ENCODE measurements at regions not wholly inside any gene's neighbourhood (a gene's known extent, or its start where the extent isn't known, plus 50 kb on each side); places are given as distances from the start of the nearest gene placed in this dataset.

GRCh38 chr20:50406610-50407136 lies 103.5 kb upstream of the PTPN1 start:
- Mint-ChIP-seq H3K4me3 (no peak overlapping the region), H3K36me3 (ENCODE audit: low read depth) (no peaks in the 10 kb centered on the region), H3K9me3 (no peaks in the 10 kb centered on the region), H3K4me1 (ENCODE audit: low read depth) (no peaks in the 10 kb centered on the region), H3K27me3 (peaks cover 2% of the 10 kb centered on the region), H3K27ac (no peak overlapping the region)
- POLR2A ChIA-PET: no interaction called here
- no peak for DNase-seq
- no peak for ATAC-seq
- TF ChIP-seq, protein P1, sequence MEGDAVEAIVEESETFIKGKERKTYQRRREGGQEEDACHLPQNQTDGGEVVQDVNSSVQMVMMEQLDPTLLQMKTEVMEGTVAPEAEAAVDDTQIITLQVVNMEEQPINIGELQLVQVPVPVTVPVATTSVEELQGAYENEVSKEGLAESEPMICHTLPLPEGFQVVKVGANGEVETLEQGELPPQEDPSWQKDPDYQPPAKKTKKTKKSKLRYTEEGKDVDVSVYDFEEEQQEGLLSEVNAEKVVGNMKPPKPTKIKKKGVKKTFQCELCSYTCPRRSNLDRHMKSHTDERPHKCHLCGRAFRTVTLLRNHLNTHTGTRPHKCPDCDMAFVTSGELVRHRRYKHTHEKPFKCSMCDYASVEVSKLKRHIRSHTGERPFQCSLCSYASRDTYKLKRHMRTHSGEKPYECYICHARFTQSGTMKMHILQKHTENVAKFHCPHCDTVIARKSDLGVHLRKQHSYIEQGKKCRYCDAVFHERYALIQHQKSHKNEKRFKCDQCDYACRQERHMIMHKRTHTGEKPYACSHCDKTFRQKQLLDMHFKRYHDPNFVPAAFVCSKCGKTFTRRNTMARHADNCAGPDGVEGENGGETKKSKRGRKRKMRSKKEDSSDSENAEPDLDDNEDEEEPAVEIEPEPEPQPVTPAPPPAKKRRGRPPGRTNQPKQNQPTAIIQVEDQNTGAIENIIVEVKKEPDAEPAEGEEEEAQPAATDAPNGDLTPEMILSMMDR (IDR thresholded peaks at IDR 0.05): no peak
- intact Hi-C loops (cut with micrococcal nuclease): no loop called here
- CTCF ChIA-PET: no interaction called here

DNA sequence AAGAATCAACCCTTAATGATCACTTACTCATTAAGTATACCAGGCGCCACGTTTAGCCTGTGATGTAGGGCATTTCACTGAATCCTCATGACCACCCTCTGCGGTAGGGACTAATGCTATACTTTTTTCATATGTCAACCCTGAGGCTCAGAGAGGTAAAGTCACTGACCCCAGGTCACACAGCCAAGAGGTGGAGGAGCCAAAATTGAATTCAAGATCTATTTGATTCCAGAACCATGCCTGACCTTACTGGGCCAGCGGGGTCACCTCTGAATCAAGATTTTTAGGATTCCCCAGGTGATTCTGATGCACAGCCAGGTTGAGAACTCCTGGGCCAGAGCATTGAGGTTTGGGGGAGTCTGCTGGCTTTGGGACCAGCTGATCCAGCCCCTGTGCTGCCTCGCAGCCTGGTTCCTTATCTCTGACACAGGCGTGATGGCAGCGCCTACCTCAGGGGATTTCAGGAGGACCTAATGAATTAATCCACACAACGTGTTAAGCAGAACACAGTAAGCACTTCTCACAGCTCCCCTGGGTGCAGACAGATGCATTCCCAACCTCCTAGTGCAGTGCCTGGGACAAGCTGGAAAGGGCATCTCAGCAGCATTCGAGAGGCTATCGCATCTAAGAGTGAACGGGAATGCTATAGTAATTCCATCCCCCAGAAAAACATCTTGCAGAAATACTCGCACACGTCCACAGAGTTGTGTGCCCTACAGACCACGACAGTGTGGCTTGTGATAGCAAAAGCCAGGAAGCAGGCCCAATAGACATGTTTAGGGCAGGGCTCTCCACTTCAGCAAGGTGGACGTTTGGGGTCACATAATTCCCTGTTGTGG lies 101.4 kb upstream of the PTPN1 start:
- ATAC-seq (no peak), DNase-seq (no peak)
- no peak overlapping the region for H3K27ac Mint-ChIP-seq
- peaks cover 4% of the 10 kb centered on the region for H3K27me3 Mint-ChIP-seq
- TF ChIP-seq, protein P1 (IDR thresholded peaks at IDR 0.05): no peak
- no peaks in the 10 kb centered on the region for H3K9me3 Mint-ChIP-seq
- H3K4me1 Mint-ChIP-seq (ENCODE audit: low read depth): no peaks in the 10 kb centered on the region
- H3K4me3 Mint-ChIP-seq: no peak overlapping the region
- intact Hi-C loops (cut with micrococcal nuclease): no loop called here
- ChIA-PET POLR2A (no interaction called here), CTCF (no interaction called here)
- no peaks in the 10 kb centered on the region for H3K36me3 Mint-ChIP-seq (ENCODE audit: low read depth)

GRCh38 chr20:50409495-50409894 lies 100.7 kb upstream of the PTPN1 start:
- TF ChIP-seq, protein P1 (IDR thresholded peaks at IDR 0.05): no peak
- ChIA-PET POLR2A (no interaction called here), CTCF (interaction anchor here (1.5 kb wide), 1 partner anchor 44 kb away, joined by 3 read pairs; no protein-coding TSS in a partner anchor)
- no peaks in the 10 kb centered on the region for H3K9me3 Mint-ChIP-seq
- no peaks in the 10 kb centered on the region for H3K36me3 Mint-ChIP-seq (ENCODE audit: low read depth)
- H3K4me1 Mint-ChIP-seq (ENCODE audit: low read depth): no peaks in the 10 kb centered on the region
- intact Hi-C loops (cut with micrococcal nuclease): no loop called here
- H3K27ac Mint-ChIP-seq: no peak overlapping the region
- DNase-seq: no peak
- no peak for ATAC-seq
- no peak overlapping the region for H3K4me3 Mint-ChIP-seq
- H3K27me3 Mint-ChIP-seq: peaks cover 4% of the 10 kb centered on the region

- DNase-seq (no peak), ATAC-seq (no peak)
Measured at GRCh38 chr20:50410343-50410742, 99.8 kb upstream of the PTPN1 start.

More at GRCh38 chr20:50410343-50410742, 99.8 kb upstream of the PTPN1 start:
- Mint-ChIP-seq H3K4me3 (no peak overlapping the region), H3K4me1 (ENCODE audit: low read depth) (no peaks in the 10 kb centered on the region), H3K36me3 (ENCODE audit: low read depth) (no peaks in the 10 kb centered on the region), H3K27ac (no peak overlapping the region), H3K9me3 (no peaks in the 10 kb centered on the region), H3K27me3 (peaks cover 2% of the 10 kb centered on the region)
- ChIA-PET CTCF (interaction anchor here (1.5 kb wide), 1 partner anchor 45 kb away, joined by 3 read pairs; no protein-coding TSS in a partner anchor), POLR2A (no interaction called here)
- TF ChIP-seq, protein P1 (IDR thresholded peaks at IDR 0.05): no peak
- intact Hi-C loops (cut with micrococcal nuclease): no loop called here
